Endothelial cell of umbilical vein (primary cell): ENCODE measurements at regions not wholly inside any gene's neighbourhood (a gene's known extent, or its start where the extent isn't known, plus 50 kb on each side); places are given as distances from the start of the nearest gene placed in this dataset.

Experiments used
- BruUV-seq: library from RNA; stranded (reverse); fragments of 400-500 nt; replicated peaks from 2 replicates; lab custom pipeline; 2021; lab: Mats Ljungman, UMichigan
- CTCF ChIA-PET: fragments of 300-600, 350-600 bp; sonication (Branson Sonifier 250); formaldehyde crosslinking; loops from one replicate; lab custom pipeline; 2021; ENCODE audit warnings: antibody characterized with exemption, inconsistent platforms; lab: Charles Lee
- POLR2A ChIA-PET: fragments of 300-600, 350-600 bp; sonication (Branson Sonifier 250); formaldehyde crosslinking; loops from one replicate; lab custom pipeline; 2021; ENCODE audit warnings: antibody characterized with exemption, inconsistent platforms; lab: Charles Lee
- DNase-seq: peaks from one replicate; pipeline ENCODE4 v3.0.0-alpha.2; 2011; ENCODE audit warnings: low read depth, low spot score
- FAIRE-seq: peaks from 2 replicates; lab custom pipeline; 2011; peaks lifted over from hg19 to GRCh38; lab: Jason Lieb, UNC
- H2AFZ ChIP-seq: 2 replicates; pipeline ENCODE4 v1.6.0; 2012; ENCODE audit warnings: low read depth, low read length, control low read depth, inconsistent platforms
- H3K27ac ChIP-seq: 2 replicates; pipeline ENCODE4 v1.5.1; 2011; ENCODE audit warnings: low read depth, mild to moderate bottlenecking, control low read depth, low read length, moderate library complexity; ENCODE audit not compliant: insufficient read depth
- H3K27me3 ChIP-seq, 2 experiments: 2 replicates each; pipeline versions ENCODE4 v1.6.0 to v1.6.1; 2011; ENCODE audit warnings: low read length in 2 of 2, mixed read lengths in 1 of 2; ENCODE audit not compliant: control insufficient read depth in 2 of 2, insufficient read depth in 2 of 2
- H3K36me3 ChIP-seq, 2 experiments: 2 replicates in 1 of 2; 3 replicates in 1 of 2; pipeline ENCODE4 v1.5.1; 2011; ENCODE audit warnings: low read length in 2 of 2, mild to moderate bottlenecking in 1 of 2, moderate library complexity in 1 of 2; ENCODE audit not compliant: control insufficient read depth in 2 of 2, insufficient read depth in 2 of 2; ENCODE audit errors: extremely low read depth in 1 of 2
- H3K4me1 ChIP-seq: 3 replicates; pipeline ENCODE4 v1.5.1; 2011; ENCODE audit warnings: mild to moderate bottlenecking, low read length; ENCODE audit not compliant: control insufficient read depth, insufficient read depth; ENCODE audit errors: extremely low read depth
- H3K4me2 ChIP-seq: 2 replicates; pipeline ENCODE4 v1.6.1; 2011; ENCODE audit warnings: low read length, control low read depth, mixed read lengths; ENCODE audit not compliant: insufficient read depth
- H3K4me3 ChIP-seq, 3 experiments: fragments of 200-600 bp in 1 of 3; sonication (generic), shearing (Covaris generic) in 1 of 3; replicated peaks in 1 of 3; 2 replicates each; pipeline ENCODE4 v1.5.1; 2011 to 2016; ENCODE audit warnings: control low read depth in 3 of 3, low read length in 3 of 3, mild to moderate bottlenecking in 2 of 3, inconsistent platforms in 1 of 3, low read depth in 1 of 3, moderate library complexity in 1 of 3; ENCODE audit not compliant: insufficient read depth in 1 of 3
- H3K79me2 ChIP-seq: 2 replicates; pipeline ENCODE4 v1.6.0; 2012; ENCODE audit warnings: low read length, inconsistent platforms; ENCODE audit not compliant: control insufficient read depth, insufficient read depth
- H3K9ac ChIP-seq: replicated peaks from 2 replicates; pipeline ENCODE3; 2011; ENCODE audit warnings: low read length, control low read depth; ENCODE audit not compliant: insufficient read depth; ENCODE audit errors: extremely low read depth
- H3K9me1 ChIP-seq: replicated peaks from 3 replicates; pipeline ENCODE4 v1.6.0; 2011; ENCODE audit warnings: mild to moderate bottlenecking, low read length; ENCODE audit not compliant: control insufficient read depth, insufficient read depth; ENCODE audit errors: extremely low read depth
- H3K9me3 ChIP-seq: replicated peaks from 2 replicates; pipeline ENCODE4 v1.5.1; 2012; ENCODE audit warnings: low read length, inconsistent platforms; ENCODE audit not compliant: control insufficient read depth, insufficient read depth
- H4K20me1 ChIP-seq: replicated peaks from 2 replicates; pipeline ENCODE3; 2011; ENCODE audit warnings: mild to moderate bottlenecking, low read length; ENCODE audit not compliant: control insufficient read depth, insufficient read depth; ENCODE audit errors: extremely low read depth
- EZH2 ChIP-seq: IDR thresholded peaks from 2 replicates; pipeline ENCODE4 v1.6.1; 2012; ENCODE audit warnings: borderline replicate concordance, low read depth, mild to moderate bottlenecking, moderate library complexity, low read length, inconsistent platforms; ENCODE audit not compliant: severe bottlenecking
- FOS ChIP-seq: IDR thresholded peaks from 2 replicates; pipeline ENCODE4 v1.6.1; 2011; ENCODE audit warnings: mild to moderate bottlenecking, low read length, moderate library complexity, borderline replicate concordance; ENCODE audit not compliant: insufficient read depth
- GATA2 ChIP-seq: IDR thresholded peaks from 2 replicates; pipeline ENCODE4 v1.7.0; 2011; ENCODE audit warnings: low read depth, mild to moderate bottlenecking, moderate library complexity, mixed read lengths, low read length; ENCODE audit not compliant: insufficient read length, insufficient read depth
- JUN ChIP-seq: IDR thresholded peaks from 2 replicates; pipeline ENCODE4 v1.6.1; 2011; ENCODE audit warnings: borderline replicate concordance, low read depth; ENCODE audit not compliant: insufficient read length, insufficient read depth
- MYC ChIP-seq: IDR thresholded peaks from one replicate; pipeline ENCODE4 v1.6.1; 2011; ENCODE audit warnings: mild to moderate bottlenecking, low read depth, low read length
- POLR2A ChIP-seq: IDR thresholded peaks from 2 replicates; pipeline ENCODE4 v1.6.1; 2012; ENCODE audit warnings: low read depth, mild to moderate bottlenecking, control low read depth, low read length
- POLR2AphosphoS5 ChIP-seq: IDR thresholded peaks from 2 replicates; pipeline ENCODE4 v1.6.1; 2012; ENCODE audit warnings: low read depth, mild to moderate bottlenecking, control low read depth, low read length, moderate library complexity; ENCODE audit not compliant: insufficient read depth
- dilution Hi-C: fragments of 300-500 bp; cut with MboI; formaldehyde crosslinking; loops from one replicate; pipeline ENCODE4 v1.15.0; 2019; ENCODE audit warnings: low sequenced_read_pairs; ENCODE audit not compliant: extremely low pct_ligation_motif_present
- intact Hi-C: fragments of 100-400 bp; cut with micrococcal nuclease; formaldehyde crosslinking; loops from one replicate; pipeline ENCODE4 v1.10.0; 2022
- TF ChIP-seq, protein P1 (sequence below), 2 donors: IDR thresholded peaks; 1 replicate in 1 of 2; 2 replicates in 1 of 2; pipeline ENCODE4 v1.5.1; 2011; ENCODE audit warnings: low read length in 2 of 2, mild to moderate bottlenecking in 2 of 2, moderate library complexity in 2 of 2, control low read depth in 1 of 2, inconsistent platforms in 1 of 2, low read depth in 1 of 2; ENCODE audit not compliant: insufficient read depth in 1 of 2; ENCODE audit errors: extremely low read depth in 1 of 2
- TF ChIP-seq, protein P2 (sequence below): IDR thresholded peaks from 2 replicates; pipeline ENCODE4 v1.6.1; 2011; ENCODE audit not compliant: insufficient read depth, insufficient read length

GRCh38 chrX:26373829-26374228 lies 157.9 kb downstream of the MAGEB5 start:
- Histone ChIP-seq H3K36me3 (no peaks in the 10 kb centered on the region), H4K20me1 (no peaks in the 10 kb centered on the region), H3K79me2 (no peaks in the 10 kb centered on the region), H3K27me3 (no peaks in the 10 kb centered on the region), H2AFZ (no peak overlapping the region), H3K4me1 (no peaks in the 10 kb centered on the region), H3K9ac (no peak overlapping the region), H3K27ac (no peak overlapping the region), H3K4me3 (no peak overlapping the region), H3K4me2 (no peak overlapping the region), H3K9me1 (no peaks in the 10 kb centered on the region), H3K9me3 (no peaks in the 10 kb centered on the region)
- FAIRE-seq (no peak), DNase-seq (no peak)
- BruUV-seq: no TSS peak
- ChIA-PET POLR2A (no interaction called here), CTCF (no interaction called here)
- dilution Hi-C loops (no loop called here), intact Hi-C loops (no loop called here)
- TF ChIP-seq, protein P1, sequence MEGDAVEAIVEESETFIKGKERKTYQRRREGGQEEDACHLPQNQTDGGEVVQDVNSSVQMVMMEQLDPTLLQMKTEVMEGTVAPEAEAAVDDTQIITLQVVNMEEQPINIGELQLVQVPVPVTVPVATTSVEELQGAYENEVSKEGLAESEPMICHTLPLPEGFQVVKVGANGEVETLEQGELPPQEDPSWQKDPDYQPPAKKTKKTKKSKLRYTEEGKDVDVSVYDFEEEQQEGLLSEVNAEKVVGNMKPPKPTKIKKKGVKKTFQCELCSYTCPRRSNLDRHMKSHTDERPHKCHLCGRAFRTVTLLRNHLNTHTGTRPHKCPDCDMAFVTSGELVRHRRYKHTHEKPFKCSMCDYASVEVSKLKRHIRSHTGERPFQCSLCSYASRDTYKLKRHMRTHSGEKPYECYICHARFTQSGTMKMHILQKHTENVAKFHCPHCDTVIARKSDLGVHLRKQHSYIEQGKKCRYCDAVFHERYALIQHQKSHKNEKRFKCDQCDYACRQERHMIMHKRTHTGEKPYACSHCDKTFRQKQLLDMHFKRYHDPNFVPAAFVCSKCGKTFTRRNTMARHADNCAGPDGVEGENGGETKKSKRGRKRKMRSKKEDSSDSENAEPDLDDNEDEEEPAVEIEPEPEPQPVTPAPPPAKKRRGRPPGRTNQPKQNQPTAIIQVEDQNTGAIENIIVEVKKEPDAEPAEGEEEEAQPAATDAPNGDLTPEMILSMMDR (IDR thresholded peaks at IDR 0.05; ENCODE audit: extremely low read depth in 1 of 2, insufficient read depth in 1 of 2, low read depth in 1 of 2, low read length in 2 of 2): no peak
- TF ChIP-seq EZH2 (no peak), POLR2AphosphoS5 (no peak)

GRCh38 chrX:26352891-26353430 lies 137.0 kb downstream of the MAGEB5 start:
- no peak for FAIRE-seq
- dilution Hi-C loops: no loop called here
- intact Hi-C loops: no loop called here
- no peaks in the 10 kb centered on the region for H3K79me2 ChIP-seq
- DNase-seq: no peak
- H3K27ac ChIP-seq: no peak overlapping the region
- no peak overlapping the region for H3K4me3 ChIP-seq
- H3K9me1 ChIP-seq: no peaks in the 10 kb centered on the region
- H3K4me1 ChIP-seq: no peaks in the 10 kb centered on the region
- H3K36me3 ChIP-seq: no peaks in the 10 kb centered on the region
- TF ChIP-seq JUN (no peak), MYC (no peak), POLR2AphosphoS5 (no peak), EZH2 (no peak), GATA2 (no peak), POLR2A (no peak), FOS (no peak)
- TF ChIP-seq, protein P2, sequence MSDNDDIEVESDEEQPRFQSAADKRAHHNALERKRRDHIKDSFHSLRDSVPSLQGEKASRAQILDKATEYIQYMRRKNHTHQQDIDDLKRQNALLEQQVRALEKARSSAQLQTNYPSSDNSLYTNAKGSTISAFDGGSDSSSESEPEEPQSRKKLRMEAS: no peak
- TF ChIP-seq, protein P1 (IDR thresholded peaks at IDR 0.05; ENCODE audit: extremely low read depth in 1 of 2, insufficient read depth in 1 of 2, low read depth in 1 of 2, low read length in 2 of 2): no peak
- H3K27me3 ChIP-seq: no peaks in the 10 kb centered on the region
- no peak overlapping the region for H3K4me2 ChIP-seq
- no peak overlapping the region for H2AFZ ChIP-seq
- CTCF ChIA-PET: no interaction called here
- H3K9ac ChIP-seq: no peak overlapping the region
- H4K20me1 ChIP-seq: no peaks in the 10 kb centered on the region
- POLR2A ChIA-PET: no interaction called here
- no TSS peak for BruUV-seq
- H3K9me3 ChIP-seq: no peaks in the 10 kb centered on the region
